ENCODE measurements at regions not wholly inside any gene's neighbourhood (a gene's known extent, or its start where the extent isn't known, plus 50 kb on each side); places are given as distances from the start of the nearest gene placed in this dataset.

DNA sequence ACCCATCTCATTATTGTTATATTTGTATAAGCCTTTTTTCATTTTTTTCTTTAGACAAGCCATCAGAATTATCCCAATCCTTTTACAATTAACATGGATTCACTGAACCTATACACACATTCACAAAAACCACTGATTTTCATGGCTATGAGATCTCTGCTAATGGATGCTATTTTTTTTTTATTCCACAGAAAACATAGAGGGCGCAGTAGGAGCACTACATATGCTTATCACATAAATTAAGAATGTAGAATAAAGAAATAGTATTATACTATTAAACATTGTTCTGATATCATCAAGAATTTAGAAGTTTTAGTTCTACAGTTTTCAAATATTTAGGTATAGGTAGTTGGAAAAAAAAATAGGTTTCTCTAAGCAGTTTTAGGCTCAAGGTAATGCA, 1477.4 kb downstream of the ARAP2 start:
- H3K4me1 ChIP-seq (ENCODE audit: insufficient read depth, low read length, poor library complexity, severe bottlenecking), result no peaks in the 10 kb centered on the region
- TF ChIP-seq, protein P1, sequence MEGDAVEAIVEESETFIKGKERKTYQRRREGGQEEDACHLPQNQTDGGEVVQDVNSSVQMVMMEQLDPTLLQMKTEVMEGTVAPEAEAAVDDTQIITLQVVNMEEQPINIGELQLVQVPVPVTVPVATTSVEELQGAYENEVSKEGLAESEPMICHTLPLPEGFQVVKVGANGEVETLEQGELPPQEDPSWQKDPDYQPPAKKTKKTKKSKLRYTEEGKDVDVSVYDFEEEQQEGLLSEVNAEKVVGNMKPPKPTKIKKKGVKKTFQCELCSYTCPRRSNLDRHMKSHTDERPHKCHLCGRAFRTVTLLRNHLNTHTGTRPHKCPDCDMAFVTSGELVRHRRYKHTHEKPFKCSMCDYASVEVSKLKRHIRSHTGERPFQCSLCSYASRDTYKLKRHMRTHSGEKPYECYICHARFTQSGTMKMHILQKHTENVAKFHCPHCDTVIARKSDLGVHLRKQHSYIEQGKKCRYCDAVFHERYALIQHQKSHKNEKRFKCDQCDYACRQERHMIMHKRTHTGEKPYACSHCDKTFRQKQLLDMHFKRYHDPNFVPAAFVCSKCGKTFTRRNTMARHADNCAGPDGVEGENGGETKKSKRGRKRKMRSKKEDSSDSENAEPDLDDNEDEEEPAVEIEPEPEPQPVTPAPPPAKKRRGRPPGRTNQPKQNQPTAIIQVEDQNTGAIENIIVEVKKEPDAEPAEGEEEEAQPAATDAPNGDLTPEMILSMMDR (conservative IDR thresholded peaks at IDR 0.05; ENCODE audit: low read depth, low read length), result no peak; the same call in 1 of the 2 replicates
- no peak for TF ChIP-seq EZH2 (IDR thresholded peaks at IDR 0.05; ENCODE audit: borderline replicate concordance, low read depth, low read length, poor library complexity, severe bottlenecking)
- no peak for DNase-seq (ENCODE audit: low spot score)
- ChIA-PET CTCF (no interaction called here), POLR2A (ENCODE audit: low non-redundant PET) (no interaction called here)
- intact Hi-C loops (cut with micrococcal nuclease; ENCODE audit: unreplicated experiment), result no loop called here
- H3K27me3 ChIP-seq (replicated peaks; ENCODE audit: insufficient read depth, low read depth, low read length, poor library complexity), result no peaks in the 10 kb centered on the region
- no peaks in the 10 kb centered on the region for H3K9me3 ChIP-seq (ENCODE audit: low read depth, low read length, poor library complexity, severe bottlenecking)
- no TSS peak for BruUV-seq (replicated peaks)
- no peak overlapping the region for H3K4me3 ChIP-seq (ENCODE audit: low read depth, low read length, poor library complexity, severe bottlenecking)
- no peak overlapping the region for H3K27ac ChIP-seq (ENCODE audit: low read depth, low read length, poor library complexity, severe bottlenecking)
- no peaks in the 10 kb centered on the region for H3K36me3 ChIP-seq (ENCODE audit: insufficient read depth, low read length, poor library complexity, severe bottlenecking)

DNA sequence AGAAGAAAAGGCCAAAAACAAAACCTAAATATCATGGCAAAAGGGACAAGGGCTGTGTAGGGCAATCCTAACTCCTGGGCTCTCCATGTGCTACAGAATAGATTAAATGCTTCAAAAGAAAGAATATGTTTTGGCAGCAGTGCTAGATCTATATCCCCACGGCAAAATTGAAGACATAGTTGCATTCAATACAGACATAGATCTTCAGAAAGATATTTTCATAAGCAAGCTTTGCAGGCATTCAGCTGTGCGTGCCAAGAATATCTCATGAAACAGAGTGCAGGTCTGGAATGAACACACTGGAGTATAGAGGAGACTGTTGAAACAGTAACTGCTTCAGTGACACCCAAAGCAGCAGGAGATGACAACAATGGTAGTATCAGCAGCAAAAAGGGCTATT, 1476.9 kb downstream of the ARAP2 start:
- CTCF ChIA-PET, result no interaction called here
- Histone ChIP-seq H3K36me3 (ENCODE audit: insufficient read depth, low read length, poor library complexity, severe bottlenecking) (no peaks in the 10 kb centered on the region), H3K27me3 (replicated peaks; ENCODE audit: insufficient read depth, low read depth, low read length, poor library complexity) (no peaks in the 10 kb centered on the region), H3K4me1 (ENCODE audit: insufficient read depth, low read length, poor library complexity, severe bottlenecking) (no peaks in the 10 kb centered on the region), H3K9me3 (ENCODE audit: low read depth, low read length, poor library complexity, severe bottlenecking) (no peaks in the 10 kb centered on the region), H3K4me3 (ENCODE audit: low read depth, low read length, poor library complexity, severe bottlenecking) (no peak overlapping the region), H3K27ac (ENCODE audit: low read depth, low read length, poor library complexity, severe bottlenecking) (no peak overlapping the region)
- no peak for TF ChIP-seq EZH2 (IDR thresholded peaks at IDR 0.05; ENCODE audit: borderline replicate concordance, low read depth, low read length, poor library complexity, severe bottlenecking)
- TF ChIP-seq, protein P1 (conservative IDR thresholded peaks at IDR 0.05; ENCODE audit: low read depth, low read length), result no peak
- no peak for DNase-seq (ENCODE audit: low spot score)
- intact Hi-C loops (cut with micrococcal nuclease; ENCODE audit: unreplicated experiment), result no loop called here
- no TSS peak for BruUV-seq (replicated peaks)
- POLR2A ChIA-PET (ENCODE audit: low non-redundant PET), result no interaction called here

DNA sequence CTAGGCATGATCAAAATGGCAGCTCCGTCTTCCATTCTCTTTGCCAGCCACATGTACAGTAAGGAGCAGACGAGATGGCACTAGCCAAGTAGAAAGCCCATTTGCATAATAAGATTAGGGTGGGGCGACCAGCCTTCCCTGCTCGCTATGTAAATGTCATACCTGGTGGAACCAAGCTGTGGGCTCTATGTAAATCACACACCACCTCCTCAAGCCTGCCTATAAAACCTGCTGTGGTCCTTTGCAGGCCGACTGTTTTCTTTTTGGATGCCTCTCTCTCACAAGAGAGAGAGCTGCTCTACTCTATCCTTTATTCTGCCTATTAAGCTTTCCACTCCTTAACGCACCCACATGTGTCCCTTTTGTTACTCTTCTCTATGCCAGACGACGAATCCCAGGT, 1472.7 kb downstream of the ARAP2 start:
- TF ChIP-seq, protein P1 (conservative IDR thresholded peaks at IDR 0.05; ENCODE audit: low read depth, low read length), result no peak
- TF ChIP-seq EZH2 (IDR thresholded peaks at IDR 0.05; ENCODE audit: borderline replicate concordance, low read depth, low read length, poor library complexity, severe bottlenecking), result no peak
- BruUV-seq (replicated peaks), result no TSS peak
- Histone ChIP-seq H3K4me1 (ENCODE audit: insufficient read depth, low read length, poor library complexity, severe bottlenecking) (no peaks in the 10 kb centered on the region), H3K27me3 (replicated peaks; ENCODE audit: insufficient read depth, low read depth, low read length, poor library complexity) (no peaks in the 10 kb centered on the region), H3K4me3 (ENCODE audit: low read depth, low read length, poor library complexity, severe bottlenecking) (no peak overlapping the region), H3K9me3 (ENCODE audit: low read depth, low read length, poor library complexity, severe bottlenecking) (no peaks in the 10 kb centered on the region), H3K27ac (ENCODE audit: low read depth, low read length, poor library complexity, severe bottlenecking) (no peak overlapping the region), H3K36me3 (ENCODE audit: insufficient read depth, low read length, poor library complexity, severe bottlenecking) (no peaks in the 10 kb centered on the region)
- no peak for DNase-seq (ENCODE audit: low spot score)
- ChIA-PET POLR2A (ENCODE audit: low non-redundant PET) (no interaction called here), CTCF (no interaction called here)
- intact Hi-C loops (cut with micrococcal nuclease; ENCODE audit: unreplicated experiment), result no loop called here
